GM12878 (cell line): ENCODE measurements at regions not wholly inside any gene's neighbourhood (a gene's known extent, or its start where the extent isn't known, plus 50 kb on each side); places are given as distances from the start of the nearest gene placed in this dataset.

Experiments
- ATAC-seq: fragments of 200-7000 bp; cut with Tn5 transposase; 3 replicates; pipeline ENCODE4 v1.9.1; 2020; ENCODE audit warnings: mild to moderate bottlenecking, moderate library complexity
- BruUV-seq: library from RNA; stranded (reverse); fragments of 400-500 nt; replicated peaks from 2 replicates; lab custom pipeline; 2021; lab: Mats Ljungman, UMichigan
- CTCF ChIA-PET: fragments of 300-600 bp; sonication (Branson Sonifier 250); formaldehyde crosslinking; extraction: SDS; loops from one replicate; lab custom pipeline; 2021; ENCODE audit warnings: inconsistent platforms; lab: Yijun Ruan, JAX
- POLR2A ChIA-PET: fragments of 350-600 bp; formaldehyde crosslinking; extraction: SDS; loops from one replicate; lab custom pipeline; 2021; ENCODE audit warnings: inconsistent platforms; lab: Charles Lee
- RAD21 ChIA-PET: fragments of 300-600 bp; sonication (Branson Sonifier 250); formaldehyde crosslinking; loops from one replicate; lab custom pipeline; 2023; ENCODE audit warnings: antibody characterized with exemption; ENCODE audit not compliant: unreplicated experiment; lab: Charles Lee
- SMC1A ChIA-PET: fragments of 300-600 bp; sonication (Branson Sonifier 250); formaldehyde crosslinking; loops from one replicate; lab custom pipeline; 2023; ENCODE audit not compliant: unreplicated experiment, uncharacterized antibody; lab: Charles Lee
- DNase-seq: peaks from one replicate; pipeline ENCODE4 v3.0.0-alpha.2; 2011; ENCODE audit warnings: low read depth, low spot score
- FAIRE-seq: peaks from 3 replicates; lab custom pipeline; 2011; peaks lifted over from hg19 to GRCh38; lab: Jason Lieb, UNC
- H2AFZ ChIP-seq: 2 replicates; pipeline ENCODE4 v1.6.0; 2011; ENCODE audit warnings: low read depth, low read length, control low read depth; ENCODE audit not compliant: control insufficient read depth
- H3K27ac ChIP-seq: 2 replicates; pipeline ENCODE4 v1.5.1; 2011; ENCODE audit warnings: control low read depth; ENCODE audit not compliant: control insufficient read depth, insufficient read depth
- H3K27me3 ChIP-seq, 2 experiments: replicated peaks in 1 of 2; 2 replicates each; pipeline versions ENCODE4 v1.6.0 to v1.6.1; 2011; ENCODE audit warnings: low read length in 1 of 2; ENCODE audit not compliant: control insufficient read depth in 2 of 2, insufficient read depth in 2 of 2
- H3K36me3 ChIP-seq, 2 experiments: 2 replicates each; pipeline ENCODE4 v1.5.1; 2011; ENCODE audit warnings: low read length in 1 of 2; ENCODE audit not compliant: control insufficient read depth in 2 of 2, insufficient read depth in 2 of 2
- H3K4me1 ChIP-seq: 2 replicates; pipeline ENCODE4 v1.6.1; 2011; ENCODE audit warnings: mild to moderate bottlenecking, low read length, moderate library complexity, mixed read lengths; ENCODE audit not compliant: control insufficient read depth, insufficient read depth
- H3K4me2 ChIP-seq: 2 replicates; pipeline ENCODE4 v1.6.0; 2011; ENCODE audit warnings: control low read depth; ENCODE audit not compliant: control insufficient read depth, insufficient read depth
- H3K4me3 ChIP-seq: fragments of 200-600 bp; sonication (generic); 2 replicates; pipeline ENCODE4 v1.5.1; 2016
- H3K79me2 ChIP-seq: 2 replicates; pipeline ENCODE4 v1.6.0; 2011; ENCODE audit warnings: low read length; ENCODE audit not compliant: control insufficient read depth, insufficient read depth
- H3K9ac ChIP-seq: 2 replicates; pipeline ENCODE4 v1.8.0; 2011; ENCODE audit warnings: low read length, control low read depth, mixed read lengths; ENCODE audit not compliant: control insufficient read depth, insufficient read depth
- H3K9me3 ChIP-seq: replicated peaks from 3 replicates; pipeline ENCODE4 v1.5.1; 2011; ENCODE audit warnings: mild to moderate bottlenecking, low read length; ENCODE audit not compliant: control insufficient read depth, insufficient read depth
- H4K20me1 ChIP-seq: 2 replicates; pipeline ENCODE4 v1.6.0; 2011; ENCODE audit not compliant: control insufficient read depth, insufficient read depth
- ATF7 ChIP-seq: fragments of 450-650 bp; IDR thresholded peaks from 2 replicates; pipeline ENCODE4 v1.6.1; 2016; ENCODE audit warnings: low read depth, mild to moderate bottlenecking
- BACH1 ChIP-seq: fragments of 450-650 bp; IDR thresholded peaks from 2 replicates; pipeline ENCODE4 v1.6.1; 2017; ENCODE audit warnings: mild to moderate bottlenecking, borderline replicate concordance
- BRCA1 ChIP-seq: IDR thresholded peaks from 2 replicates; pipeline ENCODE4 v1.6.1; 2011; ENCODE audit warnings: low read depth, low read length, improper control_type of control experiment
- CBFB ChIP-seq: IDR thresholded peaks from 2 replicates; pipeline ENCODE4 v1.6.1; 2016; ENCODE audit warnings: antibody characterized with exemption, low read depth
- CBX3 ChIP-seq: fragments of 200-600 bp; sonication (generic); IDR thresholded peaks from 2 replicates; pipeline ENCODE4 v1.6.1; 2016; ENCODE audit warnings: low read depth, borderline replicate concordance
- CEBPB ChIP-seq, 2 experiments: fragments of 150-350 bp in 1 of 2; IDR thresholded peaks; 2 replicates each; pipeline ENCODE4 v1.6.1; 2012 to 2014; ENCODE audit warnings: low read depth in 2 of 2, low read length in 2 of 2, borderline replicate concordance in 1 of 2, inconsistent platforms in 1 of 2
- CHD4 ChIP-seq: fragments of 200-600 bp; sonication (generic); IDR thresholded peaks from 2 replicates; pipeline ENCODE4 v1.6.1; 2016; ENCODE audit warnings: mild to moderate bottlenecking
- CREM ChIP-seq: IDR thresholded peaks from 2 replicates; pipeline ENCODE4 v1.6.1; 2014; ENCODE audit warnings: antibody characterized with exemption, low read depth
- CTCF ChIP-seq, 3 experiments: IDR thresholded peaks in 2 of 3; conservative IDR thresholded peaks in 1 of 3; 2 replicates each; pipeline ENCODE4 v1.5.1; 2011; ENCODE audit warnings: low read depth in 3 of 3, low read length in 3 of 3, mild to moderate bottlenecking in 3 of 3, control low read depth in 2 of 3, moderate library complexity in 2 of 3, inconsistent platforms in 1 of 3, mixed read lengths in 1 of 3; ENCODE audit not compliant: control insufficient read depth in 2 of 3, insufficient read depth in 1 of 3; ENCODE audit errors: extremely low read depth in 1 of 3
- ESRRA ChIP-seq: IDR thresholded peaks from 2 replicates; pipeline ENCODE4 v1.6.1; 2012; ENCODE audit warnings: mild to moderate bottlenecking, low read length, improper control_type of control experiment
- KAT2A ChIP-seq: conservative IDR thresholded peaks from 2 replicates; pipeline ENCODE4 v1.6.1; 2011; ENCODE audit warnings: low read depth, low read length; ENCODE audit not compliant: control insufficient read depth
- MXI1 ChIP-seq: fragments of 150-350 bp; IDR thresholded peaks from 2 replicates; pipeline ENCODE4 v1.6.1; 2011; ENCODE audit warnings: low read depth, mild to moderate bottlenecking, inconsistent platforms, low read length, improper control_type of control experiment
- NR2C2 ChIP-seq: IDR thresholded peaks from 2 replicates; pipeline ENCODE4 v1.6.1; 2011; ENCODE audit warnings: borderline replicate concordance, low read depth; ENCODE audit not compliant: control insufficient read depth, insufficient read length
- POLR2A ChIP-seq: IDR thresholded peaks from 2 replicates; pipeline ENCODE4 v1.6.1; 2011; ENCODE audit warnings: low read depth, mild to moderate bottlenecking, low read length
- POLR2AphosphoS5 ChIP-seq: IDR thresholded peaks from 2 replicates; pipeline ENCODE4 v1.6.1; 2011; ENCODE audit warnings: mild to moderate bottlenecking, low read length, inconsistent platforms
- SREBF1 ChIP-seq: IDR thresholded peaks from 2 replicates; pipeline ENCODE4 v1.6.1; 2012; ENCODE audit warnings: mild to moderate bottlenecking, low read length
- SUPT20H ChIP-seq: IDR thresholded peaks from 2 replicates; pipeline ENCODE4 v1.6.1; 2011; ENCODE audit warnings: low read depth, mild to moderate bottlenecking, low read length, moderate library complexity, borderline replicate concordance; ENCODE audit not compliant: control insufficient read depth
- ZBTB11 ChIP-seq: fragments of 450-650 bp; formaldehyde crosslinking; IDR thresholded peaks from 2 replicates; pipeline ENCODE4 v1.5.0; 2022; ENCODE audit warnings: mild to moderate bottlenecking, missing genetic modification characterization
- ZNF217 ChIP-seq: fragments of 450-650 bp; IDR thresholded peaks from 2 replicates; pipeline ENCODE4 v1.6.1; 2017; ENCODE audit warnings: antibody characterized with exemption, mild to moderate bottlenecking
- ZNF274 ChIP-seq: IDR thresholded peaks from one replicate; pipeline ENCODE4 v1.8.0; 2011; ENCODE audit not compliant: insufficient read length, insufficient read depth
- ZNF384 ChIP-seq: IDR thresholded peaks from 2 replicates; pipeline ENCODE4 v1.6.1; 2012; ENCODE audit warnings: low read depth, mild to moderate bottlenecking, low read length, improper control_type of control experiment, borderline replicate concordance
- in situ Hi-C: fragments of 300-500 bp; cut with MboI; formaldehyde crosslinking; loops from 9 replicates; pipeline ENCODE4 v1.14.3; 2018; ENCODE audit warnings: mixed read lengths
- intact Hi-C: fragments of 100-400 bp; cut with micrococcal nuclease; formaldehyde crosslinking; loops from one replicate; pipeline ENCODE4 v1.14.2; 2022; ENCODE audit not compliant: unreplicated experiment

- TF ChIP-seq ZBTB11 (CRISPR knock-in tag) (no peak), CTCF (IDR thresholded peaks at IDR 0.05 in 2 of 3, conservative IDR thresholded peaks at IDR 0.05 in 1 of 3; ENCODE audit: control insufficient read depth in 2 of 3, extremely low read depth in 1 of 3, insufficient read depth in 1 of 3, low read depth in 3 of 3, low read length in 3 of 3) (no peak), NR2C2 (no peak)
- TF ChIP-seq, all 136 proteins: peak for 0
Measured at GRCh38 chr1:219467524-219467923, 145.4 kb downstream of the ZC3H11B start (continued).

GRCh38 chr1:219466766-219467165, 146.1 kb downstream of the ZC3H11B start:
- Histone ChIP-seq H3K4me3 (no peak overlapping the region), H3K9ac (no peak overlapping the region), H2AFZ (no peak overlapping the region), H3K27me3 (no peaks in the 10 kb centered on the region), H3K27ac (no peak overlapping the region), H3K4me1 (peaks cover 25% of the 10 kb centered on the region), H3K9me3 (no peaks in the 10 kb centered on the region; the same call in 2 of the 3 replicates), H3K4me2 (no peak overlapping the region), H3K79me2 (no peaks in the 10 kb centered on the region), H3K36me3 (no peaks in the 10 kb centered on the region), H4K20me1 (no peaks in the 10 kb centered on the region)
- ChIA-PET RAD21 (no interaction called here), CTCF (no interaction called here), SMC1A (interaction anchor here (1.0 kb wide), 1 partner anchor 48 kb away, joined by 3 read pairs; no protein-coding TSS in a partner anchor), POLR2A (no interaction called here)
- in situ Hi-C loops (no loop called here), intact Hi-C loops (loop anchor here (10.0 kb wide), 1 partner anchor 98 kb away; no protein-coding TSS in a partner anchor)
- BruUV-seq: no TSS peak
- FAIRE-seq: no peak
- ATAC-seq: no peak
- TF ChIP-seq POLR2AphosphoS5 (no peak), ZNF217 (no peak), CBX3 (no peak), ZNF384 (no peak), ZNF274 (no peak), KAT2A (no peak), SUPT20H (no peak), BACH1 (no peak), CHD4 (no peak), BRCA1 (no peak), ATF7 (no peak), SREBF1 (no peak), CREM (no peak), ESRRA (no peak), POLR2A (no peak), CBFB (no peak), MXI1 (no peak), CEBPB (IDR thresholded peaks at IDR 0.05; ENCODE audit: borderline replicate concordance in 1 of 2, low read depth in 2 of 2, low read length in 2 of 2) (no peak)
- DNase-seq: no peak
